ENCODE measurements at regions not wholly inside any gene's neighbourhood (a gene's known extent, or its start where the extent isn't known, plus 50 kb on each side); places are given as distances from the start of the nearest gene placed in this dataset.

GRCh38 chr3:31225923-31226322, 306.8 kb upstream of the STT3B start:
- H3K9me3 ChIP-seq, result no peaks in the 10 kb centered on the region
- peak overlapping the region in 1 of 4 donors; percentile 66 for H3K27ac ChIP-seq
- no peaks in the 10 kb centered on the region for H3K27me3 ChIP-seq
- TF ChIP-seq CTCF (IDR thresholded peaks at IDR 0.05), result no peak
- TF ChIP-seq POLR2A (IDR thresholded peaks at IDR 0.05), result no peak
- no peaks in the 10 kb centered on the region for H3K36me3 ChIP-seq
- peaks cover 0 to 13% (median 0%) of the 10 kb centered on the region in 4 donors for H3K4me1 ChIP-seq
- H3K4me3 ChIP-seq, result no peak overlapping the region
- no peak for DNase-seq

- TF ChIP-seq POLR2A (IDR thresholded peaks at IDR 0.05), result no peak
- TF ChIP-seq CTCF (IDR thresholded peaks at IDR 0.05), result no peak
- Histone ChIP-seq H3K27ac (peak overlapping the region in 1 of 4 donors; percentile 66), H3K4me1 (peaks cover 0 to 13% (median 0%) of the 10 kb centered on the region in 4 donors), H3K4me3 (no peak overlapping the region), H3K9me3 (no peaks in the 10 kb centered on the region), H3K36me3 (no peaks in the 10 kb centered on the region), H3K27me3 (no peaks in the 10 kb centered on the region)
- DNase-seq, result peak in 2 of 3 donors; percentile 72 to 78
Measured at GRCh38 chr3:31226346-31226745, 306.4 kb upstream of the STT3B start.

GRCh38 chr3:31227131-31227562, 305.6 kb upstream of the STT3B start:
- H3K36me3 ChIP-seq, result no peaks in the 10 kb centered on the region

GRCh38 chr3:31230425-31231223, 302.1 kb upstream of the STT3B start:
- Histone ChIP-seq H3K36me3 (no peaks in the 10 kb centered on the region), H3K9me3 (no peaks in the 10 kb centered on the region), H3K27ac (peak overlapping the region in 2 of 4 donors; percentile 28 to 32)

More at GRCh38 chr3:31227131-31227562, 305.6 kb upstream of the STT3B start:
- TF ChIP-seq CTCF (IDR thresholded peaks at IDR 0.05) (no peak), POLR2A (IDR thresholded peaks at IDR 0.05) (no peak)
- DNase-seq, result no peak
- H3K27ac ChIP-seq, result peak overlapping the region in 2 of 4 donors; percentile 7 to 66
- no peak overlapping the region for H3K4me3 ChIP-seq
- no peaks in the 10 kb centered on the region for H3K9me3 ChIP-seq
- H3K4me1 ChIP-seq, result peaks cover 0 to 13% (median 0%) of the 10 kb centered on the region in 4 donors
- H3K27me3 ChIP-seq, result no peaks in the 10 kb centered on the region

More at GRCh38 chr3:31230425-31231223, 302.1 kb upstream of the STT3B start:
- TF ChIP-seq CTCF (IDR thresholded peaks at IDR 0.05) (no peak), POLR2A (IDR thresholded peaks at IDR 0.05) (no peak)
- H3K27me3 ChIP-seq, result no peaks in the 10 kb centered on the region
- H3K4me1 ChIP-seq, result peaks cover 0 to 13% (median 0%) of the 10 kb centered on the region in 4 donors
- DNase-seq, result no peak
- no peak overlapping the region for H3K4me3 ChIP-seq

Measured in Peyer's patch (tissue), 4 donors.